ENCODE measurements at regions not wholly inside any gene's neighbourhood (a gene's known extent, or its start where the extent isn't known, plus 50 kb on each side); places are given as distances from the start of the nearest gene placed in this dataset.

DNA sequence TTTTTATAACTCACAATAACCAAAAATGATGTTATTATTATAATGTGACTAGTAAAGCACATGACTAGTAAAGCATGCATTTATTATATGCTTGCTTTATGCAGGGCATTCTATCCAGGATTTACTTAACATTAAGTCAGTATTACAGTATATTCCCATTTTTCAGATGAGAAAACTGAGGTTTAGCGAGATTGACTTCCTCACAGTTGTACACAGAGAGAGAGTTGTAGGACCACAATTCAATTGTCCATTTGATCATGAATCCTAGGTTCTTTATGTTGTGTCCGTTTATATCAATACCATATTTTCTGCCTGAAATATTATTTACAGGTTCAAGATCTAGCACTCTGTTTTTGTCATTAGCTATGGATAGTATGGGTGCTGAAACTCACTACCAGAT lies 301.5 kb downstream of the PRL start:
- Histone ChIP-seq H3K4me3 (replicated peaks; ENCODE audit: low read depth, low read length) (no peak overlapping the region), H3K36me3 (ENCODE audit: control insufficient read depth, insufficient read depth, low read length) (no peaks in the 10 kb centered on the region), H3K27me3 (replicated peaks; ENCODE audit: control insufficient read depth, insufficient read depth, low read length) (no peaks in the 10 kb centered on the region)
- TF ChIP-seq, protein P1, sequence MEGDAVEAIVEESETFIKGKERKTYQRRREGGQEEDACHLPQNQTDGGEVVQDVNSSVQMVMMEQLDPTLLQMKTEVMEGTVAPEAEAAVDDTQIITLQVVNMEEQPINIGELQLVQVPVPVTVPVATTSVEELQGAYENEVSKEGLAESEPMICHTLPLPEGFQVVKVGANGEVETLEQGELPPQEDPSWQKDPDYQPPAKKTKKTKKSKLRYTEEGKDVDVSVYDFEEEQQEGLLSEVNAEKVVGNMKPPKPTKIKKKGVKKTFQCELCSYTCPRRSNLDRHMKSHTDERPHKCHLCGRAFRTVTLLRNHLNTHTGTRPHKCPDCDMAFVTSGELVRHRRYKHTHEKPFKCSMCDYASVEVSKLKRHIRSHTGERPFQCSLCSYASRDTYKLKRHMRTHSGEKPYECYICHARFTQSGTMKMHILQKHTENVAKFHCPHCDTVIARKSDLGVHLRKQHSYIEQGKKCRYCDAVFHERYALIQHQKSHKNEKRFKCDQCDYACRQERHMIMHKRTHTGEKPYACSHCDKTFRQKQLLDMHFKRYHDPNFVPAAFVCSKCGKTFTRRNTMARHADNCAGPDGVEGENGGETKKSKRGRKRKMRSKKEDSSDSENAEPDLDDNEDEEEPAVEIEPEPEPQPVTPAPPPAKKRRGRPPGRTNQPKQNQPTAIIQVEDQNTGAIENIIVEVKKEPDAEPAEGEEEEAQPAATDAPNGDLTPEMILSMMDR (IDR thresholded peaks at IDR 0.05; ENCODE audit: insufficient read depth, low read length, poor library complexity, severe bottlenecking) = no peak
- DNase-seq (ENCODE audit: extremely low read depth, insufficient read length) = no peak

DNA sequence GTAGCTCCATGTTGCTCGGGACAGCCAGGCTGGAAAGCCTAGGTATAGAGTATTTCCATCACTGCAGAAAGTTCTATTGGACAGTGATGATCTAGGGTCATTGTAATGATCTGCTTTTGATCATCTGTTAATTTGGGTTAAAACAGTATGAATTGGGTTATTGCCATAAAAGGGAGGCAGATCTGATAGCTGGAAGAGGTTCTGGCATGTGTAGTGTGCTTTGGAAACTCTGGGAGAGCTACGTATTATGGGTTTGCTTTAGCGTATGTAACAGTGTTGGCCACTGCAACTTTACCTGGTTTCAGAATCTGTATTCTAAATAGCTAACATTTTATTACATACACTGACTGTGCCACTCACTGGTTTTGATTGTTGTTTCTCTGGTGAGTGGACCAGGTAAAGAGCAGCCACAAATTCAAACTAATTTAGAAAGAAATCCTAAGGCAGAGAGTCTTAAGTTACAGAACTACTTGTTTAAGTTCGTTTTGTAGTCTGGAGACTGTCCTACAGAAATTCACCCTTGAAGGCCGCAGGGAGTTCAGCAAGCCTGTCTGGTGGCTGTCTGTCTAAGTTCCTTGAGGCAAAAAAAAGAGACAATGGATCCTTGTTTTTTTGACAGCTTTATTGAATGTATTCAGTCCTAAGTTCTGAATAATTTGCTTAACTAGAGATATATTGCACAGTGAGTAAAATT lies 300.3 kb downstream of the PRL start:
- TF ChIP-seq, protein P1 (IDR thresholded peaks at IDR 0.05; ENCODE audit: insufficient read depth, low read length, poor library complexity, severe bottlenecking) = no peak
- H3K36me3 ChIP-seq (ENCODE audit: control insufficient read depth, insufficient read depth, low read length) = no peaks in the 10 kb centered on the region
- no peaks in the 10 kb centered on the region for H3K27me3 ChIP-seq (replicated peaks; ENCODE audit: control insufficient read depth, insufficient read depth, low read length)
- H3K4me3 ChIP-seq (replicated peaks; ENCODE audit: low read depth, low read length) = no peak overlapping the region
- DNase-seq (ENCODE audit: extremely low read depth, insufficient read length) = no peak

DNA sequence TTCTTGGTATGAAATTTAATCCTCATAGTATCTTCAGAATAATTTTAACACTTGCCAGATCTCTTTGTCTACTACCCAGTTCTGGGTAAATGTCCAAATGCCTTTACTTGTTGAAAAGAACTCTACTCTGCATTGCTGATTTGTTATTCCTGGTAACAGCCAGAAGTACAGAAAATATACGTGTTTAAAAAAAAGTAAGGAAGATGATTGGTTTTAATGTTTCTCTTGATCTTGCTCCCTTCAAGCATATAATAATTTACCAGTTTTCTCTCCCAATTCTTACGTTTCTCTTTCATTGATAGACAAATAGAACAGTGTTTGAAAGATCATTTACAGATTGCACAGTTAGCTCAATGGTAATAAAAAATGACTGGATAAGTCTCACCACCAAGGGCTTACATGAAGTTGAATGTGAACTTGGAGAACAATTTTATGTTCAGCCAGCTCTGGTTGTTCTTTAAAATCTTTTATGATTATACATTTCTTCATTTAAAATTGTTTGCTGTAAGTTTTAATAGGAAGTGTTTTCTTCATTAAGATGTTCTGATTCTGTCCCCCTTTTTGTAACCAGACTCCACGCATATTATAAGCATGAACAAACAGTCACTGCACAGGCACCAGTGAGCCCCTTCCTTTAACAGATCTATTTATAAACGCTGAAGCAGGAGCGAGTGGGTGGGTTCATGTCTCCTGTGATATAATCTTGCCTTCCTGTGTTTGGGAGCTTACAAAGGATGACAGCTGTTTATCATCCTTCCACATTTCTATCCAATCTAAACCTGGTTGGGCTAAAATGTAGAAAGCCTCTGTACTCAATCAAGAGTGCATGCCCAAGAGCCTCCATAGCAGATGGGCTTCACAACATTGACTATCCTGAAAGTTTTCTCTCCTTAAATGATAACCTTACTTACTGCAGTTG lies 299.5 kb downstream of the PRL start:
- no peaks in the 10 kb centered on the region for H3K27me3 ChIP-seq (replicated peaks; ENCODE audit: control insufficient read depth, insufficient read depth, low read length)
- H3K36me3 ChIP-seq (ENCODE audit: control insufficient read depth, insufficient read depth, low read length) = no peaks in the 10 kb centered on the region
- no peak overlapping the region for H3K4me3 ChIP-seq (replicated peaks; ENCODE audit: low read depth, low read length)
- no peak for DNase-seq (ENCODE audit: extremely low read depth, insufficient read length)
- TF ChIP-seq, protein P1 (IDR thresholded peaks at IDR 0.05; ENCODE audit: insufficient read depth, low read length, poor library complexity, severe bottlenecking) = no peak

DNA sequence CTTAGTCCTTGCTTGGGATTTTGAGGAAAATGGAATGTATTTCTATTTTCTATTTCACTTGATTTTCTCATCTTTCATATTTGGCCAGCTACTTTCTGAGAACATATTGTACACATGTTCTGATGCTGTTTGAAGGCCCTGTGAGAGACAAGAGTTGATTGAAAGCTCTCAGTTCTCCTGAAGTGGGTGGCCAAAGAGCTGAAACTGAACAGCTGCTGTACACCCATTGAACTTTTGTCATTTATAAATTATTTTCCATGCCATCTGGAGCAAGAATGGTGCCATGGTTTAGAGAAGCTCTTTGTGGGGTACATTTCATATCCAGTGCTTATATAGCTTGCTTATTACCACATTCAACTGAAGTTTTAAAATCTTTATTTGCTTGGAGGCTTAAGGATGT lies 298.3 kb downstream of the PRL start:
- TF ChIP-seq, protein P1 (IDR thresholded peaks at IDR 0.05; ENCODE audit: insufficient read depth, low read length, poor library complexity, severe bottlenecking) = no peak
- Histone ChIP-seq H3K27me3 (replicated peaks; ENCODE audit: control insufficient read depth, insufficient read depth, low read length) (no peaks in the 10 kb centered on the region), H3K36me3 (ENCODE audit: control insufficient read depth, insufficient read depth, low read length) (no peaks in the 10 kb centered on the region), H3K4me3 (replicated peaks; ENCODE audit: low read depth, low read length) (no peak overlapping the region)
- DNase-seq (ENCODE audit: extremely low read depth, insufficient read length) = no peak

DNA sequence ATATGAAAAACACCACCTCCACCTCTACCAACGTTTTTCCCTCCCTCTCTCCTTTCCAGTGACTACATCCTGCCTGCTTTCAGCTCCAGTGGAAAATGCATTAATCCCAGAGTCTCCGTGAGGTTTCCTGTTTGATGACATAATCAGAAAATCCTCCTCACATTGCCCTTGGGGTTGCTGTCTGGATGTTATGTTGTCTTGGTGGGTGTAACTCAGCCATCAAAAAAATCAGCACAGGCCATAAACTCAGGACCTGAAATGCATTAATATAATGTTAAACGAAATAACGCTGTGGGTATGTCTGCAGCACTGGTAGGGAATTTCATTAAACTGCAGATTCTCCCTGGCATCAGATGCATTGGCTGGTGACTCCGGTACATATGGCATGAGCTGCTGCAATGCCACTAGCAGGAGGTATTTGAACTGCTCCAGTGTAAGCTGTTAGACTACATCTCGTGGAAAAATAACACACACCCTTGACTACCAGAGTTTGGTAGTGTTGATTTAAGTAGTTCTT lies 297.8 kb downstream of the PRL start:
- DNase-seq (ENCODE audit: extremely low read depth, insufficient read length) = no peak
- Histone ChIP-seq H3K27me3 (replicated peaks; ENCODE audit: control insufficient read depth, insufficient read depth, low read length) (no peaks in the 10 kb centered on the region), H3K36me3 (ENCODE audit: control insufficient read depth, insufficient read depth, low read length) (no peaks in the 10 kb centered on the region), H3K4me3 (replicated peaks; ENCODE audit: low read depth, low read length) (no peak overlapping the region)
- TF ChIP-seq, protein P1 (IDR thresholded peaks at IDR 0.05; ENCODE audit: insufficient read depth, low read length, poor library complexity, severe bottlenecking) = no peak

Data from GM06990 (cell line).